ENCODE measurements at regions not wholly inside any gene's neighbourhood (a gene's known extent, or its start where the extent isn't known, plus 50 kb on each side); places are given as distances from the start of the nearest gene placed in this dataset.

DNA sequence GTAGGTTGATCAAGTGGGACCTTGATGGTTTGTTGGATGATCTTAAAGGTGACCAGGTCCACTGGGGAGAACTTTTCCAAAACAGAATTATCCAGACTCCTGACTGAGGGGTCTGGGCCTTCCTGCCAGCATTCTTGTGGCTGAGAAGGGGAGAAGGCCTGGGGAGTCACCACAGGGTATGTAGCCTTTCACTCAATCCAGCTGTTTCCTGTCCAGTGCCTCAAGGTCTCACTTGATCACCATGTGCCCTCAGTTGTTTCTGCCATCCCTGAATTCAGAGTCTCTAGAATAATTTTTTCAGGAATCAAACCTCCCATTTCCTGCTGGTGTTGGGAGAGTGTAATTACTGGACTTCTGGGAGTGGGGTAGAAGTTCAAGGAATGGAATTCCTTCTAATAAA is 54.4 kb upstream of the TANC1 start:
- TF ChIP-seq POLR2AphosphoS5 (IDR thresholded peaks at IDR 0.05; ENCODE audit: low read depth) (no peak), EZH2 (IDR thresholded peaks at IDR 0.05; ENCODE audit: low read depth, unreplicated experiment) (no peak), EZH2phosphoT487 (IDR thresholded peaks at IDR 0.05; ENCODE audit: unreplicated experiment) (no peak), REST (IDR thresholded peaks at IDR 0.05; ENCODE audit: unreplicated experiment) (no peak), JUNB (IDR thresholded peaks at IDR 0.05; ENCODE audit: unreplicated experiment) (no peak), ZNF114 (CRISPR knock-in tag; IDR thresholded peaks at IDR 0.05) (no peak), CREB1 (CRISPR knock-in tag; IDR thresholded peaks at IDR 0.05; ENCODE audit: low read depth) (no peak)
- TF ChIP-seq, protein P1, sequence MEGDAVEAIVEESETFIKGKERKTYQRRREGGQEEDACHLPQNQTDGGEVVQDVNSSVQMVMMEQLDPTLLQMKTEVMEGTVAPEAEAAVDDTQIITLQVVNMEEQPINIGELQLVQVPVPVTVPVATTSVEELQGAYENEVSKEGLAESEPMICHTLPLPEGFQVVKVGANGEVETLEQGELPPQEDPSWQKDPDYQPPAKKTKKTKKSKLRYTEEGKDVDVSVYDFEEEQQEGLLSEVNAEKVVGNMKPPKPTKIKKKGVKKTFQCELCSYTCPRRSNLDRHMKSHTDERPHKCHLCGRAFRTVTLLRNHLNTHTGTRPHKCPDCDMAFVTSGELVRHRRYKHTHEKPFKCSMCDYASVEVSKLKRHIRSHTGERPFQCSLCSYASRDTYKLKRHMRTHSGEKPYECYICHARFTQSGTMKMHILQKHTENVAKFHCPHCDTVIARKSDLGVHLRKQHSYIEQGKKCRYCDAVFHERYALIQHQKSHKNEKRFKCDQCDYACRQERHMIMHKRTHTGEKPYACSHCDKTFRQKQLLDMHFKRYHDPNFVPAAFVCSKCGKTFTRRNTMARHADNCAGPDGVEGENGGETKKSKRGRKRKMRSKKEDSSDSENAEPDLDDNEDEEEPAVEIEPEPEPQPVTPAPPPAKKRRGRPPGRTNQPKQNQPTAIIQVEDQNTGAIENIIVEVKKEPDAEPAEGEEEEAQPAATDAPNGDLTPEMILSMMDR (conservative IDR thresholded peaks at IDR 0.05; ENCODE audit: low read depth in 2 of 2) = no peak
